ENCODE measurements at regions not wholly inside any gene's neighbourhood (a gene's known extent, or its start where the extent isn't known, plus 50 kb on each side); places are given as distances from the start of the nearest gene placed in this dataset.

- H3K4me1 Mint-ChIP-seq: no peaks in the 10 kb centered on the region
These were observed 58.1 kb upstream of the TPM4 start for GRCh38 chr19:16018106-16018755.

GRCh38 chr19:16018801-16019551 is 57.3 kb upstream of the TPM4 start:
- H3K9me3 Mint-ChIP-seq: no peaks in the 10 kb centered on the region
- H3K4me3 Mint-ChIP-seq: no peak overlapping the region
- no peaks in the 10 kb centered on the region for H3K27me3 Mint-ChIP-seq
- no peak overlapping the region for H3K27ac Mint-ChIP-seq
- ATAC-seq (replicated peaks): no peak
- H3K4me1 Mint-ChIP-seq: no peaks in the 10 kb centered on the region
- no peaks in the 10 kb centered on the region for H3K36me3 Mint-ChIP-seq (ENCODE audit: low read depth)

More at GRCh38 chr19:16018106-16018755, 58.1 kb upstream of the TPM4 start:
- H3K36me3 Mint-ChIP-seq (ENCODE audit: low read depth): no peaks in the 10 kb centered on the region
- no peaks in the 10 kb centered on the region for H3K9me3 Mint-ChIP-seq
- H3K4me3 Mint-ChIP-seq: no peak overlapping the region
- no peaks in the 10 kb centered on the region for H3K27me3 Mint-ChIP-seq
- no peak overlapping the region for H3K27ac Mint-ChIP-seq
- no peak for ATAC-seq (replicated peaks)

GRCh38 chr19:16019691-16020448 is 56.4 kb upstream of the TPM4 start:
- no peak for ATAC-seq (replicated peaks)
- Mint-ChIP-seq H3K36me3 (ENCODE audit: low read depth) (no peaks in the 10 kb centered on the region), H3K27me3 (no peaks in the 10 kb centered on the region), H3K9me3 (no peaks in the 10 kb centered on the region), H3K4me1 (no peaks in the 10 kb centered on the region), H3K4me3 (no peak overlapping the region), H3K27ac (no peak overlapping the region)

- no peaks in the 10 kb centered on the region for H3K4me1 Mint-ChIP-seq
- H3K27ac Mint-ChIP-seq: no peak overlapping the region
- H3K9me3 Mint-ChIP-seq: no peaks in the 10 kb centered on the region
- H3K36me3 Mint-ChIP-seq (ENCODE audit: low read depth): no peaks in the 10 kb centered on the region
- H3K27me3 Mint-ChIP-seq: no peaks in the 10 kb centered on the region
- no peak overlapping the region for H3K4me3 Mint-ChIP-seq
- ATAC-seq (replicated peaks): no peak
These were observed 54.5 kb upstream of the TPM4 start for GRCh38 chr19:16021796-16022195.

GRCh38 chr19:16022251-16022650 is 54.0 kb upstream of the TPM4 start:
- no peak overlapping the region for H3K27ac Mint-ChIP-seq
- no peaks in the 10 kb centered on the region for H3K36me3 Mint-ChIP-seq (ENCODE audit: low read depth)
- H3K4me1 Mint-ChIP-seq: no peaks in the 10 kb centered on the region
- H3K9me3 Mint-ChIP-seq: no peaks in the 10 kb centered on the region
- H3K4me3 Mint-ChIP-seq: no peak overlapping the region
- no peak for ATAC-seq (replicated peaks)
- H3K27me3 Mint-ChIP-seq: no peaks in the 10 kb centered on the region

GRCh38 chr19:16022681-16023080 is 53.6 kb upstream of the TPM4 start:
- Mint-ChIP-seq H3K36me3 (ENCODE audit: low read depth) (no peaks in the 10 kb centered on the region), H3K4me1 (no peaks in the 10 kb centered on the region), H3K27me3 (no peaks in the 10 kb centered on the region), H3K4me3 (no peak overlapping the region), H3K27ac (no peak overlapping the region), H3K9me3 (no peaks in the 10 kb centered on the region)
- no peak for ATAC-seq (replicated peaks)

- no peaks in the 10 kb centered on the region for H3K36me3 Mint-ChIP-seq (ENCODE audit: low read depth)
- no peaks in the 10 kb centered on the region for H3K4me1 Mint-ChIP-seq
- no peaks in the 10 kb centered on the region for H3K9me3 Mint-ChIP-seq
- H3K27ac Mint-ChIP-seq: no peak overlapping the region
- no peak overlapping the region for H3K4me3 Mint-ChIP-seq
- ATAC-seq (replicated peaks): no peak
- no peaks in the 10 kb centered on the region for H3K27me3 Mint-ChIP-seq
These were observed 53.0 kb upstream of the TPM4 start for GRCh38 chr19:16023146-16023915.

GRCh38 chr19:16024266-16025107 is 51.8 kb upstream of the TPM4 start:
- no peaks in the 10 kb centered on the region for H3K27me3 Mint-ChIP-seq
- no peaks in the 10 kb centered on the region for H3K36me3 Mint-ChIP-seq (ENCODE audit: low read depth)
- no peaks in the 10 kb centered on the region for H3K9me3 Mint-ChIP-seq
- H3K27ac Mint-ChIP-seq: no peak overlapping the region
- no peak overlapping the region for H3K4me3 Mint-ChIP-seq
- H3K4me1 Mint-ChIP-seq: no peaks in the 10 kb centered on the region
- ATAC-seq (replicated peaks): no peak

- Mint-ChIP-seq H3K9me3 (no peaks in the 10 kb centered on the region), H3K4me3 (no peak overlapping the region), H3K4me1 (no peaks in the 10 kb centered on the region), H3K36me3 (ENCODE audit: low read depth) (no peaks in the 10 kb centered on the region), H3K27ac (no peak overlapping the region), H3K27me3 (no peaks in the 10 kb centered on the region)
- ATAC-seq (replicated peaks): peak; percentile 20
These were observed 50.9 kb upstream of the TPM4 start for GRCh38 chr19:16025108-16026101.

- Mint-ChIP-seq H3K27ac (no peak overlapping the region), H3K4me3 (no peak overlapping the region), H3K36me3 (ENCODE audit: low read depth) (no peaks in the 10 kb centered on the region), H3K4me1 (no peaks in the 10 kb centered on the region), H3K9me3 (no peaks in the 10 kb centered on the region), H3K27me3 (no peaks in the 10 kb centered on the region)
- no peak for ATAC-seq (replicated peaks)
These were observed 50.2 kb upstream of the TPM4 start for GRCh38 chr19:16026131-16026530.
